ENCODE measurements at regions not wholly inside any gene's neighbourhood (a gene's known extent, or its start where the extent isn't known, plus 50 kb on each side); places are given as distances from the start of the nearest gene placed in this dataset.

DNA sequence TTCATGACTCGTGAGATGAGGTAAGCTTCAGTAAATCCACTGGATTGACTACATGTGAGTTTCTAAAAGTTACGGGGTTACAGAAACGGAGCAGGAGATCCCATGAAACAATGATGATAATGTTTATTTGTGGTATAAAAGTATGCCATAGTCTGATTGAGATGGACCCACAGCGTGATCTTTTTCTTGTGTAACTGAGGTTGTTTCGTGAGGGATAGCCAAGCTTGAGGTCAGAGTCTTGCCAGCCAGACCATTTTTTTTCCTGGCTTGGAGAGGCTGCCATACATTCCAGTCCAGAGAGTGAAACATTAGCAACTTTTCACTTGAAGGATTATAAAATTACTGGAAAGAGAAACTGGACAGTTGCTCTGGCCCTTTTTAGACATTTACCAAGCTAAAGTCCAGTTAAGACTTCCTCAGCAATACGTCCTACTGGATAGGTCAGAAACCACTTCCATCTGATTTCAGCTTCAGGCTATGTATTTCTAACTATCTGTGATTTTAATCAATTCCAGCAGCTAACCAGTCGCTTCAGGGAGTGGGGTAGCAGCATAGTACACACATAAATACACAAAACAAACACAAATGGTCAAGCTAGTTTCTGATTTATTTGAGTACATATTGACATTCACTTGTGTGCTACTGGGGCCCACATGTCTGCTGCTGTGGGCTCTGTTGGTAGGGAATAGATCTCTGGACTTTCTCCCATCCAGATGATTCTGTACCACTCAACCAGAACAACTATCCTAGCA, 194.6 kb downstream of the POSTN start:
- TF ChIP-seq, protein P1, sequence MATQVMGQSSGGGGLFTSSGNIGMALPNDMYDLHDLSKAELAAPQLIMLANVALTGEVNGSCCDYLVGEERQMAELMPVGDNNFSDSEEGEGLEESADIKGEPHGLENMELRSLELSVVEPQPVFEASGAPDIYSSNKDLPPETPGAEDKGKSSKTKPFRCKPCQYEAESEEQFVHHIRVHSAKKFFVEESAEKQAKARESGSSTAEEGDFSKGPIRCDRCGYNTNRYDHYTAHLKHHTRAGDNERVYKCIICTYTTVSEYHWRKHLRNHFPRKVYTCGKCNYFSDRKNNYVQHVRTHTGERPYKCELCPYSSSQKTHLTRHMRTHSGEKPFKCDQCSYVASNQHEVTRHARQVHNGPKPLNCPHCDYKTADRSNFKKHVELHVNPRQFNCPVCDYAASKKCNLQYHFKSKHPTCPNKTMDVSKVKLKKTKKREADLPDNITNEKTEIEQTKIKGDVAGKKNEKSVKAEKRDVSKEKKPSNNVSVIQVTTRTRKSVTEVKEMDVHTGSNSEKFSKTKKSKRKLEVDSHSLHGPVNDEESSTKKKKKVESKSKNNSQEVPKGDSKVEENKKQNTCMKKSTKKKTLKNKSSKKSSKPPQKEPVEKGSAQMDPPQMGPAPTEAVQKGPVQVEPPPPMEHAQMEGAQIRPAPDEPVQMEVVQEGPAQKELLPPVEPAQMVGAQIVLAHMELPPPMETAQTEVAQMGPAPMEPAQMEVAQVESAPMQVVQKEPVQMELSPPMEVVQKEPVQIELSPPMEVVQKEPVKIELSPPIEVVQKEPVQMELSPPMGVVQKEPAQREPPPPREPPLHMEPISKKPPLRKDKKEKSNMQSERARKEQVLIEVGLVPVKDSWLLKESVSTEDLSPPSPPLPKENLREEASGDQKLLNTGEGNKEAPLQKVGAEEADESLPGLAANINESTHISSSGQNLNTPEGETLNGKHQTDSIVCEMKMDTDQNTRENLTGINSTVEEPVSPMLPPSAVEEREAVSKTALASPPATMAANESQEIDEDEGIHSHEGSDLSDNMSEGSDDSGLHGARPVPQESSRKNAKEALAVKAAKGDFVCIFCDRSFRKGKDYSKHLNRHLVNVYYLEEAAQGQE (IDR thresholded peaks at IDR 0.05; ENCODE audit: low read depth): no peak
- TF ChIP-seq EGR1 (IDR thresholded peaks at IDR 0.05) (no peak), EP300 (IDR thresholded peaks at IDR 0.05; ENCODE audit: borderline replicate concordance) (no peak), ZBTB7A (IDR thresholded peaks at IDR 0.05; ENCODE audit: low read depth) (no peak), TAF1 (IDR thresholded peaks at IDR 0.05; ENCODE audit: low read depth) (no peak), FOXM1 (IDR thresholded peaks at IDR 0.05; ENCODE audit: borderline replicate concordance, low read depth) (no peak), NFIC (IDR thresholded peaks at IDR 0.05) (no peak), CEBPB (IDR thresholded peaks at IDR 0.05) (no peak), RAD21 (IDR thresholded peaks at IDR 0.05; ENCODE audit: low read depth) (no peak), TCF12 (IDR thresholded peaks at IDR 0.05; ENCODE audit: low read depth) (no peak), CREB1 (IDR thresholded peaks at IDR 0.05; ENCODE audit: low read depth) (no peak)
- TF ChIP-seq, protein P2, sequence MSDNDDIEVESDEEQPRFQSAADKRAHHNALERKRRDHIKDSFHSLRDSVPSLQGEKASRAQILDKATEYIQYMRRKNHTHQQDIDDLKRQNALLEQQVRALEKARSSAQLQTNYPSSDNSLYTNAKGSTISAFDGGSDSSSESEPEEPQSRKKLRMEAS (IDR thresholded peaks at IDR 0.05): no peak
- TF ChIP-seq, protein P3, sequence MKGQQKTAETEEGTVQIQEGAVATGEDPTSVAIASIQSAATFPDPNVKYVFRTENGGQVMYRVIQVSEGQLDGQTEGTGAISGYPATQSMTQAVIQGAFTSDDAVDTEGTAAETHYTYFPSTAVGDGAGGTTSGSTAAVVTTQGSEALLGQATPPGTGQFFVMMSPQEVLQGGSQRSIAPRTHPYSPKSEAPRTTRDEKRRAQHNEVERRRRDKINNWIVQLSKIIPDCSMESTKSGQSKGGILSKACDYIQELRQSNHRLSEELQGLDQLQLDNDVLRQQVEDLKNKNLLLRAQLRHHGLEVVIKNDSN (IDR thresholded peaks at IDR 0.05): no peak

DNA sequence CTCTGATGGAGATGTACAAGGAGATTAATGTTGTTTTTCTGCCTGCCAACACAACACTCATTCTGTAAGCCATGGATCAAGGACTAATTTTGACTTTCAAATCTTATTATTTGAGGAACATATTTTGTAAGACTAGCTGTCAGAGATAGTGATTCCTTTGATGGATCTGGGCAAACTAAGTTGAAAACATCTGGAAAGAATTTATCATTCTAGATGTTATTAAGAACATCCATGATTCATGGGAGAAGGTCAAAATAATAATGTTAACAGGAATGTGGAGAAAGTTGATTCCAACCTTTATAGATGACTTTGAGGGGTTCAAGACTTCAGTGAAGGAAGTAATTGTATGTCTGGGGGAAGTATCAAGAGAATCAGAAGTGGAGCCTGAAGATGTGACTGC, 196.8 kb downstream of the POSTN start:
- TF ChIP-seq CREB1 (IDR thresholded peaks at IDR 0.05; ENCODE audit: low read depth) (no peak), ZBTB7A (IDR thresholded peaks at IDR 0.05; ENCODE audit: low read depth) (no peak), RAD21 (IDR thresholded peaks at IDR 0.05; ENCODE audit: low read depth) (no peak), NFIC (IDR thresholded peaks at IDR 0.05) (no peak)

DNA sequence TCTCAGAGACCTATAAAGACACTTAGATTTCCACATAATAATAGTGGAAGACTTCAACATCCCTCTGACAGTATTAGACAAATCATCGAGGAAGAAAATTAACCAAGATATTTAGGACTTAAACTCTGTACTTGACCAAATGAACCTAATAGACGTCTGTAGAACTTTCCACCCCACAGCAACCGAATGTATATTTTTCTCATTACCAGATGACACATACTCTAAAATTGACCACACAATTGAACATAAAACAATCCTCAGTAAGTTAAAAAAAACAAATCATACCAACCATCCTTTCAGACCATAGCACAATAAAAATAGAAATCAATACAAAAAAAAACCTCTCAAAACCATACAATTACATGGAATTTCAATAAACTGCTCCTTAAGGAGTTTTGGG, 201.0 kb downstream of the POSTN start:
- TF ChIP-seq TCF12 (IDR thresholded peaks at IDR 0.05; ENCODE audit: low read depth) (no peak), RAD21 (IDR thresholded peaks at IDR 0.05; ENCODE audit: low read depth) (no peak), EGR1 (IDR thresholded peaks at IDR 0.05) (no peak), YY1 (IDR thresholded peaks at IDR 0.05; ENCODE audit: low read depth) (no peak), ZBTB7A (IDR thresholded peaks at IDR 0.05; ENCODE audit: low read depth) (no peak), TEAD4 (IDR thresholded peaks at IDR 0.05) (no peak), CREB1 (IDR thresholded peaks at IDR 0.05; ENCODE audit: low read depth) (no peak), FOXM1 (IDR thresholded peaks at IDR 0.05; ENCODE audit: borderline replicate concordance, low read depth) (no peak), TAF1 (IDR thresholded peaks at IDR 0.05; ENCODE audit: low read depth) (no peak), NFIC (IDR thresholded peaks at IDR 0.05) (no peak), CEBPB (IDR thresholded peaks at IDR 0.05) (no peak), EP300 (IDR thresholded peaks at IDR 0.05; ENCODE audit: borderline replicate concordance) (no peak)
- TF ChIP-seq, protein P2 (IDR thresholded peaks at IDR 0.05): no peak
- TF ChIP-seq, protein P3 (IDR thresholded peaks at IDR 0.05): no peak
- TF ChIP-seq, protein P1 (IDR thresholded peaks at IDR 0.05; ENCODE audit: low read depth): no peak

DNA sequence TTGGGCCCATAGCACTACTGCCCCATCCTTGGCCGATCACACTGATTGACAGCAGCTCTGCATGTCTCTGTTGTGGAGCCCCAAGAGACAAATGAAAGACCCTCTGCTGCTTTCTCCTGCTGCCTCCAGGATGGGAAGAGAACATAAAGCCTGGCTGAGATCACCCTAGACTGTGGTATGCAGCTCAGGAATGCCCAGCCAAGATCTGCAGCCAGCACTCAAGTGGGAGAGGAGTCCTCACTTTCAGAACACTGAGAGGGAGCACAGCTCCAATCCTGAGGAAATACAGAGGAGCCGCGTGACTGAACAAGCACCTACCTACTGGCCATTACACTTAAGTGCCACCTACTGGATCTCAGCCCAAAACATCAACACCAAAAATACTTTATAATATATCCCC, 203.0 kb downstream of the POSTN start:
- no peak for TF ChIP-seq YY1 (IDR thresholded peaks at IDR 0.05; ENCODE audit: low read depth)
- TF ChIP-seq RAD21 (IDR thresholded peaks at IDR 0.05; ENCODE audit: low read depth): no peak
- TF ChIP-seq, protein P3 (IDR thresholded peaks at IDR 0.05): no peak
- TF ChIP-seq, protein P1 (IDR thresholded peaks at IDR 0.05; ENCODE audit: low read depth): no peak
- no peak for TF ChIP-seq CEBPB (IDR thresholded peaks at IDR 0.05)

All from Ishikawa (cell line).